ENCODE measurements at regions not wholly inside any gene's neighbourhood (a gene's known extent, or its start where the extent isn't known, plus 50 kb on each side); places are given as distances from the start of the nearest gene placed in this dataset.

- no peak for TF ChIP-seq ZFX (IDR thresholded peaks at IDR 0.05; ENCODE audit: borderline replicate concordance)
- no peak overlapping the region for H3K27ac ChIP-seq
Observed at GRCh38 chr17:77326636-77327035, 185.9 kb downstream of the SEC14L1 start.

- TF ChIP-seq ZFX (IDR thresholded peaks at IDR 0.05; ENCODE audit: borderline replicate concordance) = no peak
- TF ChIP-seq CTCF (IDR thresholded peaks at IDR 0.05) = no peak
- no peak overlapping the region for H3K27ac ChIP-seq
Observed at GRCh38 chr17:77327181-77327565, 186.4 kb downstream of the SEC14L1 start.

- no peak overlapping the region for H3K27ac ChIP-seq
- no peak for TF ChIP-seq CTCF (IDR thresholded peaks at IDR 0.05)
- no peak for TF ChIP-seq ZFX (IDR thresholded peaks at IDR 0.05; ENCODE audit: borderline replicate concordance)
Observed at GRCh38 chr17:77327566-77328464, 187.0 kb downstream of the SEC14L1 start.

- H3K27ac ChIP-seq = no peak overlapping the region
- TF ChIP-seq CTCF (IDR thresholded peaks at IDR 0.05) (no peak), ZFX (IDR thresholded peaks at IDR 0.05; ENCODE audit: borderline replicate concordance) (no peak)
Observed at GRCh38 chr17:77328823-77329740, 188.3 kb downstream of the SEC14L1 start.

- H3K27ac ChIP-seq = no peak overlapping the region
- TF ChIP-seq CTCF (IDR thresholded peaks at IDR 0.05) = no peak
- no peak for TF ChIP-seq ZFX (IDR thresholded peaks at IDR 0.05; ENCODE audit: borderline replicate concordance)
Observed at GRCh38 chr17:77329741-77330531, 189.2 kb downstream of the SEC14L1 start.

- TF ChIP-seq ZFX (IDR thresholded peaks at IDR 0.05; ENCODE audit: borderline replicate concordance) (no peak), CTCF (IDR thresholded peaks at IDR 0.05) (no peak)
- H3K27ac ChIP-seq = no peak overlapping the region
Observed at GRCh38 chr17:77330602-77331081, 189.9 kb downstream of the SEC14L1 start.

- H3K27ac ChIP-seq = no peak overlapping the region
- TF ChIP-seq CTCF (IDR thresholded peaks at IDR 0.05) (peak; percentile 92), ZFX (IDR thresholded peaks at IDR 0.05; ENCODE audit: borderline replicate concordance) (no peak)
Observed at GRCh38 chr17:77331301-77331864, 190.6 kb downstream of the SEC14L1 start.

All from 22Rv1 (cell line).